HG03045 (cell line): ENCODE measurements at regions not wholly inside any gene's neighbourhood (a gene's known extent, or its start where the extent isn't known, plus 50 kb on each side); places are given as distances from the start of the nearest gene placed in this dataset.

Experiments
- ATAC-seq: cut with Tn5 transposase; IDR thresholded peaks from one replicate; pipeline ENCODE4 v1.9.1; 2021; ENCODE audit warnings: mild to moderate bottlenecking, moderate library complexity; ENCODE audit not compliant: unreplicated experiment

- no peak for ATAC-seq
These were observed 52.4 kb upstream of the TRIO start for GRCh38 chr5:14090755-14091154.

DNA sequence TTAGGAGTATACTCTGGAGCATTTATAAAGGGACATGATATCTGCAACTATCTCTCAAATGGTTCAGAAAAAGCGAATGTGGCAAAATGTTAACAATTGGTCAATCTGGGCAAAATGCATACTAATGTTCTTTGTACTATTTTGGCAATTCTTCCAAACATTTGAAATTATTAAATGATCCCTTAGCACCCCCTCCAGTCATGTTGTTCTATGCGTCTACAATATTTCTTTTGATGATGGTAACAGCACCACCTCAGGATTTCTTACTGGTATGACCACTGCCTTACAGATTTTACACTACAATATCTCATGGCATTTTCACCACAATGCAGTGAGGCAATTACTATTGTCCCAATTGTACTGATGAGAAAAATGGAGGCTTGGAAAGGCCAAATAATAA is 52.9 kb upstream of the TRIO start:
- no peak for ATAC-seq

GRCh38 chr5:14089198-14089597 is 53.9 kb upstream of the TRIO start:
- no peak for ATAC-seq

DNA sequence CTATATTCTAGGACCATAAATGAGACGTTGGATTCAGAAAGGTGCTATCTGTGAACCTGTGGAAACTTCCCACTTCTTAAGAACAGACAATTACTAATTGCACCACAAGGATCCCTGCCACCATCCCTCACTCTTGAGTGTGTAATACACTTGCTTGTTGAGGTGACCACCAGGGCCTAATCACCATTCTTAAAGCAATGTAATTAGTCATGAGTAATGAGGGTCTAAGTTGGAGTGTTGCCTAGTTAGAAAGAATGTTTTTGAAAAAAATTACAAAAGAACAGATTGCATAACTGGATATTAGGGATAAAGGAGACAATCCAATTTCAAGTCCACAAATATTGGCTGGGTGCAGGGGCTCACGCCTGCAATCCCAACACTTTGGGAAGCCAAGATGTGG is 56.9 kb upstream of the TRIO start:
- no peak for ATAC-seq

- no peak for ATAC-seq
These were observed 60.2 kb upstream of the TRIO start for GRCh38 chr5:14082973-14083372.

- ATAC-seq: no peak
These were observed 60.6 kb upstream of the TRIO start for GRCh38 chr5:14082523-14082922.

GRCh38 chr5:14081791-14082190 is 61.4 kb upstream of the TRIO start:
- no peak for ATAC-seq

- no peak for ATAC-seq
These were observed 64.4 kb upstream of the TRIO start for GRCh38 chr5:14078716-14079115.

- ATAC-seq: no peak
These were observed 65.6 kb upstream of the TRIO start for GRCh38 chr5:14077501-14077900.

DNA sequence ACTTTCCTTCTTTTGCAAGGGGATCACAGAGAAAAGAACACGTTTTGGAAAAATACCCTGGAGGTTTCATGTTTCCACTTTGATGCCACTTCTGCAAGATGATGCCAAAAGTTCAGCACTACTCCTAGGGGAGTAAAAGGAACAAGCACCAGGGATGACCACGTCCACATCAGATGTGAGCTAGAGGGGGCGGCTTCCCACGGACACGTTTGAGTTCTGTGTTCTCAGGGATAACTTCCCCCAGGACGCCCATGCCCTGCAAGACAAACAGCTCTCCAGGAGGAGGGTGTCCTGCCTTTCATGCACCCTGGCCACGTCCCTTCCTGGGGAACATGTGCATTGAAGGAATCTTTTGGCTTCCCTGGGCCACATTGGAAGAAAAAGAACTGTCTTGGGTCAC is 66.6 kb upstream of the TRIO start:
- no peak for ATAC-seq

- ATAC-seq: no peak
These were observed 67.2 kb upstream of the TRIO start for GRCh38 chr5:14075937-14076336.

- ATAC-seq: no peak
These were observed 71.7 kb upstream of the TRIO start for GRCh38 chr5:14071433-14071832.

DNA sequence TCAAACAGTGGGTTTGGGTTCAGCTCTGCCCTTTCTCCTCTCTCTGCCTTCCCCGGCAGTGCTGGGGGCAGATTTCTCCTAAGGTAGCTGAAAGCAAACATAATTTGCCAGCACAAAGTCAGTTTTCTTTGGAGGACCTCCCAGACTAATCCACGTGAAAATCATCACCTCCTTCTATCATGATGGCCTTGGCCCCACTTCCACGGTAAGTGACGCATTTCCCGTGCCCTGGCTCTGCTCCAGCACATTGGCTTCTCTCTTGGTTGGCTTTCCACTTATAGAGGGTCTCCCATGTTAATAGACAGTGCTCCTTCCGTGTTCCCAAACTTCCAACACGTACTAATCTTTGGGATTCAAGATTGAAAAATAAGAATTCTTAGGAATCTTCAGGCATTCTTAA is 74.1 kb upstream of the TRIO start:
- ATAC-seq: no peak

DNA sequence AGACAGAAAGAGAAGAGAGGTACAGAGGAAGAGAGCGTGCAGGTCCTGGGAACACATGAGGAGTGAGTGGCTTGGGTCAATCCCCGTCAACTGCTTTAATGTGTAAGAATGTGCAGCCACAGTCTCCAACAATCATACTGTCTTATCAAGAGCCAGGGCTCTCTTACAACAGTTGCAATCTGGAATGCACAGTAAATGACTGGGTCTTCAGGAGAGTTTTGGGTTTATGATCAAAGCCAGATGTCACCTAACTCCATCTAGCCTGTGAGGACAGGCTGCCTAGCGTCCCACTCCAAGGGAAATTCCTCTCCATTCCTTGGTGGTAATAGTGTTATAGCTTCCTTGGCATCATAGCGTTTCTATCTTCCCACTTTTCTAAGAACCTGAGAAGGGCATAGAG is 75.0 kb upstream of the TRIO start:
- ATAC-seq: no peak

- ATAC-seq: no peak
These were observed 76.8 kb upstream of the TRIO start for GRCh38 chr5:14066326-14066725.

DNA sequence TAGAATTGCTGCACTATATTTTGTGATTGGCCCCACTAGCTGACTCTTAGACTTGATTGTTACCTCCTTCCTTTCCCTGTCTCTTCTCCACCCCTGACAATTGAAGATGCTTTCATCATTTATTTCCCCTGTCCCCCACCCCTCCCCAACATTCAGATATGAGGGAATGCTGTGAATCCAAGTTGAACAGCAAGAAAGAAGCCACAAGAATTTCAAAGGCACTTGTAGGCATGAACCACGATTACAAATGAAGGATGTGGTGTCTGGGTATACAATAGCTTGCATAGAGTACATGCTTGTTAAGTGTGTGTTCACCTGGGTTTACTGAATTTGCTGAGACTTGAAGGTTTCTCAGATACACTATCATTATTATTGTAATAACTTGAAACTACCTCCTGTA is 78.3 kb upstream of the TRIO start:
- ATAC-seq: no peak

DNA sequence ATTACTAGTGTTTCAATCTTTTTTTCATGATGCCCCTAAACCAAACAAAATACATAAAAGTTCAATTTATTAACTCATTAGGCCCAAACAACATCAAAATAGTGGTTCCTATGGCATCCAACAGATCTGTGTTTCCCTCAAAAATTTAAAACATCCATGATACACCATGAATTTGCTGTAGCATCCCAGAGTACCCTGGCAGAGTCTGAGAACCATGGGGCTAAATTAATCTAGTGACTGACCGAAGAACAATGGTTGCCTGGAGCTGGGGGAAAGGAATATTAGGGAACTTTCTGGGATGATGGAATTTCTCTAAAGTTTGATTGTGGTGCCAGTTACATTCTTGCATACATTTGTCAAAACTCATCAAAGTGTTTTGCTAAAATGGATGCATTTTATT is 79.5 kb upstream of the TRIO start:
- no peak for ATAC-seq

- no peak for ATAC-seq
These were observed 80.0 kb upstream of the TRIO start for GRCh38 chr5:14063138-14063537.

DNA sequence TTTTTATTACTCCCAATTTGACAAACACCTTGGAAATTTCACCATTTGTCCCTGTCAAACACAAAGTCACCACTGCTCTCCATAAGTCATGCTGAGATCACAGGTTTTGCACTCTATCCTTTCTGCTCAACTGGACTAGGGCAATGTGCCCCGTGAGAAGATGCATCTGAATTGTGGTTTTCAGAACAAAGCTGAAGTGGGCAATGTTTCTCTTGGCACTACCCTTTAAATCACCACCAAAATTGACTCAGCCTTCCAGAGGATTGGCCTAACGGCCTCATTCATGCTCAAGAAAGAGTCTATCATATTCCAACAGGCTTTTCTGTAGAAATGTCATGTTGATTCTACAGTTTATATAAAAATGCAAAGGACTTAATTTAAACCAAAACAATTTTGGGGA is 81.0 kb upstream of the TRIO start:
- ATAC-seq: no peak

- ATAC-seq: no peak
These were observed 82.0 kb upstream of the TRIO start for GRCh38 chr5:14061106-14061505.

GRCh38 chr5:14060218-14060617 is 82.9 kb upstream of the TRIO start:
- no peak for ATAC-seq

GRCh38 chr5:14059810-14060209 is 83.3 kb upstream of the TRIO start:
- no peak for ATAC-seq

DNA sequence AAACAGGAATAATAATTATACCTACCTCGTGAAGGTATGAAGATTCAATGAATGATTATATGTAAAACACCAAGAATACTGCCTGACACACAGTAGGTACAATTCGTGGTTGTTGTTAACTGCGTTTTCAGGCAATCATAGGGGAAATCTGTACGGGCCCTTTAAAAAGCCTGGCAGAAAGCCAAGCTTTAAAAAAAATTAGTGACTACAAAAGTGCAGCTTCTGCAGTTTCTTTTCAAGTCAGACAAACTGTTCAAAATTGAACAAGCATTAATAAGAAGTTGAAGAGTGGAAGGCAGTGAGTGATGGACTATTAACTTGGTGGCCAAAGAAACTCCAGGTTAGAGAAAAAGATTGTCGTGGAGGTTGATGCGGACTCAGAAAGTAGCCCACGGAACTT is 85.9 kb upstream of the TRIO start:
- ATAC-seq: no peak

- no peak for ATAC-seq
These were observed 87.1 kb upstream of the TRIO start for GRCh38 chr5:14056039-14056438.
